ES-I3 (cell line): ENCODE measurements at regions not wholly inside any gene's neighbourhood (a gene's known extent, or its start where the extent isn't known, plus 50 kb on each side); places are given as distances from the start of the nearest gene placed in this dataset.

Source experiments
- H3K36me3 ChIP-seq: 2 replicates; pipeline ENCODE4 v1.6.1; 2013; ENCODE audit warnings: mild to moderate bottlenecking, low read length, control low read depth, moderate library complexity; ENCODE audit not compliant: insufficient read depth
- H3K4me1 ChIP-seq: 2 replicates; pipeline ENCODE4 v1.6.1; 2013; ENCODE audit warnings: mild to moderate bottlenecking, control low read depth, low read length; ENCODE audit not compliant: insufficient read depth
- H3K9ac ChIP-seq: 2 replicates; pipeline ENCODE4 v1.6.1; 2013; ENCODE audit warnings: low read depth, mild to moderate bottlenecking, low read length, moderate library complexity
- H3K9me3 ChIP-seq: 2 replicates; pipeline ENCODE4 v1.6.1; 2013; ENCODE audit warnings: mild to moderate bottlenecking, low read length, moderate library complexity; ENCODE audit not compliant: control insufficient read depth, insufficient read depth

DNA sequence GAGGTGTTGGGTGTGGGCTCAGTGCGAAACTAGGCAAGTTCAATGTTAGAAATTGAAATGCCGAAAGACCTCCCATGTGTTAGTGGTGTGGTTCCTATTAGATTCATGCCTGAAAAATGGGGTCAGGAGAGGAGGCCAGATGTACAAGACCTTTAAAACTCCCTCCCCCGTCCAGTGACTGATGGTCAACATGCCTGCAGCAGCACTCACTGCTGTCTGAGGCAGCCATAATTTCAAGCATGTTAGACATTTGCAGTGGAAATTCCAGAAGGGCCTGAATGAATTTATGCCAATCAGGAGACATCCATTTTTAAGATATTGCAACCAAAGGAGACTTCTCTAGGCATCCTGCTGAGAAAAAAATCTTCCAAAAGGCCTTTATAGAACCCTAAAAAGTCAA lies 426.9 kb upstream of the NBEA start:
- no peak overlapping the region for H3K9ac ChIP-seq
- no peaks in the 10 kb centered on the region for H3K36me3 ChIP-seq
- no peaks in the 10 kb centered on the region for H3K4me1 ChIP-seq
- H3K9me3 ChIP-seq: no peaks in the 10 kb centered on the region

DNA sequence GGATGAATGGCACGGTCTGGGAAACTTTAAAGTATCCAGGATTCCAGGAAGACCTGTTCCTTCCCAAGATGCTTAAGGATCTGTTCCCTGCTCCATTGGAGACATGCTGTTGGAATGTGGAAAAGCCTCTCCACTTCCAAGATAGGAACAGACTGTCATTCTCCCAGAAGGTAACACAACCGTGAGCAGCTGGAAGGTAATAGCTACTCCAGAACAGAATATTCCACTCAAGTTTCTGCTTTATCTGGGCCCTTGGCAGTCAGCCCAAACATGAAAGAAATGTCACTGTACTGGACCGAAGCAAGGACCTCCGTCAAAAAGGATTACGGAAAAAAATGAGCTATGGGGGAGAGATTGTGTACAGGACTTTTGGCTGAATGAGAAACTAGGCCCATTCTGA lies 420.9 kb upstream of the NBEA start:
- Histone ChIP-seq H3K9me3 (no peaks in the 10 kb centered on the region), H3K9ac (no peak overlapping the region), H3K36me3 (no peaks in the 10 kb centered on the region), H3K4me1 (no peaks in the 10 kb centered on the region)

DNA sequence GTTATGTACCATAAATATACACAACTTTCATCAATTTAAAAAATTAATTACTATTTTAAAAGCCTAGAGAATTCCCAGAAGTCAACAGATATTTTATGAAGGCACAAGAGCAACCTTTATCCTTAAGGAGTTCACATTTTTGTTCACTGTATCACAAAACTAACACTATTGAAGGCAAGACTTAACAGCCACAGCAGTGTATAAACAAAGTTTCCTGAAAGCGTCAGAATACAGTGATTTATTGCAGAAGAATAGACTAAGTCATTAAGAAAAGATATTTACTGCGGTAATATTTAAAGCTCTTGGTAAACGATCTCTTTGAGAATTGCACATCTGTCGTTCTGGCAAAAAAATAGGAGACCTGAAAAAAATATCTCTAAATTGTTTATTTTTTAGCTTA lies 419.3 kb upstream of the NBEA start:
- no peaks in the 10 kb centered on the region for H3K9me3 ChIP-seq
- H3K9ac ChIP-seq: no peak overlapping the region

DNA sequence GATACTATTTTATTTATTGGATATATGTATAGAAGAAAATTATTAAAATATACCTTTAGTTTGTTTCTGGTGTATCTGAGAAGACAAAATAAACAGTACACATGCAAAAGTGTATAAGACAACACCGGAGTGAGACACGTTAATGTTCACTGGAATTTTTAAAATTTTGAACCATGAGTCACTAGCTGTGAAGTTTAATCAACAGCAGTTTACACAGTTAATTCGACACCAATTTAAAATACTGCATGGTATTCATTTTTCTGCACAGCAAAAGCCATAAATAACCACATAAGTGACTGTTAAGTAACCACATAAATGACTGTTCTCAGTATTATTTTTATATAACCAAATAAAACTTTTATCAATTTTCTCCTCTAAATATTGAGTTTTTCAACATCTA lies 418.7 kb upstream of the NBEA start:
- H3K9ac ChIP-seq: no peak overlapping the region
- H3K36me3 ChIP-seq: no peaks in the 10 kb centered on the region
- H3K4me1 ChIP-seq: no peaks in the 10 kb centered on the region
- no peaks in the 10 kb centered on the region for H3K9me3 ChIP-seq

More for the DNA sequence above, 419.3 kb upstream of the NBEA start:
- Histone ChIP-seq H3K4me1 (no peaks in the 10 kb centered on the region), H3K36me3 (no peaks in the 10 kb centered on the region)

DNA sequence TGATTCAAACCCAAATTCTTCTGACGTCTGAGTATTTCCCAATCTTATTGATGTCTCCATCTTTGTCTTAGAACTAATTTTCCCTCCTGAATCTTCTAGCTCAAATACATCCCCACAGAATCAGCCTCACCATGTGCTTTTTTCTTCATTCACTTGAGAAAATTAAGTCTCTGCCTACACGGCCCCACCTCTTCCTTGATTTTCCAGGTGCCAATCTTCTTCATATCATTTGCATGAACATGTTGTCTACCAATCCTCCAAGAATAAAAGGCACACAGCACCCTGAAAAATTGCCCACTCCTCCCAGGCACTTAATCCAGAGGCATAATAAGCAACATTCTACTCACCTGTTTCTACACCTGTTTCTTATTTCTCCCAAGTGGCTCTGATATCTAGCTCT lies 408.1 kb upstream of the NBEA start:
- H3K4me1 ChIP-seq: no peaks in the 10 kb centered on the region
- no peak overlapping the region for H3K9ac ChIP-seq

DNA sequence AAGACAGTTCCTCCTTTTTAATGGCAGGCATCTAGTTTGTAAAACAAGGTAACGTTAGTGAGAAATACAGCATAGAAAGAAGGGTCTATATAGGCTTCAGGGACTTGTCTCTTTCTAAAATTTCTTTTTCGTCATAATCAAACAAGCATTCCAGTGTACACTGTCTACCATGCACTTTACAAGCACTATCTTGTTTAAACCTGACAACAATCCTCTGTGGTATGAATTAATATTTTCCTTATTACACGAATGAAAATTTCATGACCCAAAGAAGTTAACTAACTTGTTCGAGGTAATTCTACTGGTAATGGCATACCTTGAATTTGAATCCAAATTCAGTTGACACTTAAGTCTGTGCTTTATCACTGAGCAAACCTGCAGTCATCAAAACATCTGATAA lies 399.7 kb upstream of the NBEA start:
- no peaks in the 10 kb centered on the region for H3K9me3 ChIP-seq
- no peak overlapping the region for H3K9ac ChIP-seq
- no peaks in the 10 kb centered on the region for H3K4me1 ChIP-seq
- no peaks in the 10 kb centered on the region for H3K36me3 ChIP-seq

More for the DNA sequence above, 408.1 kb upstream of the NBEA start:
- Histone ChIP-seq H3K36me3 (no peaks in the 10 kb centered on the region), H3K9me3 (no peaks in the 10 kb centered on the region)

DNA sequence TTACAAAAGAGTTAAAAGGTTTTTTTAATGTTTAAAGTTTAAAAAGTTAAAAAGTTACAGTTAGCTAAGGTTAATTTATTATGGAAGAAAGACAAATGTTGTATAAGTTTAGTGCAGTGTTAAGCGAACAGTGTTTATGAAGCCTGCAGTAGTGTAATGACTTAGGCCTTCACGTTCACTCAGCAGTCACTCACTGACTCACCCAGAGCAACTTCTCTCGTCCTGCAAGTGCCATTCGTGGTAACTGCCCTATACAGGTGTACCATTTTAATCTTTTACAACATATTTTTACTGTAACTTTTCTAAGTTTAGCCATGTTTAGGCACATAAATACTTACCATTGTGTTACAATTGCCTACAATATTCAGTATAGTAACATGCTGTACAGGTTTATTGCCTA lies 398.2 kb upstream of the NBEA start:
- Histone ChIP-seq H3K9me3 (no peaks in the 10 kb centered on the region), H3K36me3 (no peaks in the 10 kb centered on the region), H3K9ac (no peak overlapping the region), H3K4me1 (no peaks in the 10 kb centered on the region)

DNA sequence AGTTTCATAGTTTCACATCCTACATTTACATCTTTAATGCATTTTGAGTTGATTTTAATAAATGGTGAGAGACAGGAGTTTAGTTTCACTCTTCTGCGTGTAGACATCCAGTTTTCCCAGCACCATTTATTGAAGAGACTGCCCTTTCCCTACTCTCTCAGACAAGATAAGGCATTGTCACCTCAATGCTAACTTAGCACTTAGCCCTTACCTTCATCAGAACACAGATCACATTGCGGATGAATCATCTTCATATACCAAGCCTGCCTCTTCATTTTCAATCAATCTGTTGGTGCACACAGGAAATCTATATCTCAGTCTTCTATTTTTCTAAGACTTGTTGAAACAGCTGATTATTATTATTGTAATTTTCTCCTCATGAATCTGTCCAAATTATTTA lies 396.6 kb upstream of the NBEA start:
- H3K9me3 ChIP-seq: no peaks in the 10 kb centered on the region
- H3K4me1 ChIP-seq: no peaks in the 10 kb centered on the region
- no peak overlapping the region for H3K9ac ChIP-seq
- H3K36me3 ChIP-seq: no peaks in the 10 kb centered on the region

DNA sequence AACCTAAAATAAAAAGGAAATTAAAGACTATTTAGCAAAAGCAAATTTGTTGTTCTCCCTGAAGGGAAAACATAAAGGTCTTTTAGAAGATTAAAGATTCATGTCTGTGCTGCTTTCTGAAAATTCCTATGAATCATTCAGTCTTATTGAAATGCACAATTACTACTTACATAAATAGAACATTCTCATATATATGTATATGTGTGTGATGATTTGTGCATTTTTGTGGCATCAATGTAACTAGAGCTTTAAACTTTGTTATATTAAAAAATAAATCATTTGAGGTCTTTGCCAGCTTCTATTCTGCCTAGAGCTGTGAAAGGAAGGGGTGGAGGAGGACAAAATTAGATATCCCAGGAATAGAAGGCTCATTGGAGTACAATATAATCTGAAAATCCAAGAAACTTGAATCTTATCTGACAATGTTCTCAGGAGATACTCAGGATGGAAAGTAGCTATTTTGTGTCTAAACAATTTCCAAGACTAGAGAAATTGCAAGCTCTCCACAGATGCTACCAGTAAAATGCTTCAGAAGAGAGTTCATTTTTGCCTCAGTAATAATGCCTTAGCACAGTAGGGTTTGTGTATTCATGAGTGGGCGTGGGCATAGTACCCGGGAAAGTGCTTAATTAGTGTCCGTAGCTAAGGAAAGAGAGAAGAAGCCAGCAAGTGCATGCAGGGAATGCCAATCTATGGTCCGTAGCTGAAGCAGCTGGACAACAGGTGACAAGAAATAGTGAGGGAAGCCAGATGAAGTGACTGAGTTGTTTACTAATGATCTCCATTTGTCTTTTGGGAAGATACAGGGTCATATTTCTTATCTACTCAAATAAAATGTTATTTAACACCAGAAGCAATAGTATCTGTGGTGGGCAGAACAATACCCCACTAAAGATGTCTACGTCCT lies 395.5 kb upstream of the NBEA start:
- Histone ChIP-seq H3K4me1 (no peaks in the 10 kb centered on the region), H3K9me3 (no peaks in the 10 kb centered on the region), H3K36me3 (no peaks in the 10 kb centered on the region), H3K9ac (no peak overlapping the region)

DNA sequence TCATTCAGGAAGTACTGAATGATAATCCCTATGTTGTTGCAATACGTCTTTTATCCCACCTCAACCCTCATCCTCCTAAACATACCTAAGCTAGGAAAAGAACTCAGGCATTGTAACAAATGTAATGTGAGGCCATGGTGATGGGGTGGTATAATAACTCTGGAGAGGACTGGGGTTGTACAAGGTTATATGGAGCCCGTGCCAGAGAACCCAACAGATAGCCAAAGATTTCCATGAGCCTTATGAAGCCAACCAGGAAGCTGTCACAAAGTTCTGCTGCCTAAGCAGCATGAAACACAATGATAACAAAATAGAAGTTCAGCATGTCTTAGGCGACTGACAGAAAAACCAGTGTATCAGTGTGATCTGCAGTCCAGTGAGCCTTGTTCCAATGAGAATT lies 394.1 kb upstream of the NBEA start:
- Histone ChIP-seq H3K4me1 (no peaks in the 10 kb centered on the region), H3K36me3 (no peaks in the 10 kb centered on the region), H3K9me3 (no peaks in the 10 kb centered on the region), H3K9ac (no peak overlapping the region)

DNA sequence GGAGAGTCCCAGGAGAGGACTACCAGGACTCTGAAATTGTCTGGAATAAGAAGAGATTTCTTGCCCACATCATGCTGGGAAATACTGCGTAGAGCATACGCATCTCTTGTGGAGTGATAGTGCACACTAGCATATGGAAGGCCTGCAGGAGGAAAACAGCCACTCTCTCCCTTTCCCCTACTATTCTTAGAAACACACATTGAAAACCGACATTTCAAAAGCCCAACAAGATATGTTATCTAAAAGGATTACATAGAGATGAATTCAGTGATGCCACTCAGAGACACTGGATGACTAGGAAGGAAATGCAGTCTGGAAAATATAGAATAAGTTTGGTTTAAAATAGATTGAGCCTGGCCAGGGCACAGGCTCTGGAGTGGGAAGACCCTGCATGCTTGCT lies 388.7 kb upstream of the NBEA start:
- Histone ChIP-seq H3K4me1 (no peaks in the 10 kb centered on the region), H3K9me3 (no peaks in the 10 kb centered on the region), H3K36me3 (no peaks in the 10 kb centered on the region)

DNA sequence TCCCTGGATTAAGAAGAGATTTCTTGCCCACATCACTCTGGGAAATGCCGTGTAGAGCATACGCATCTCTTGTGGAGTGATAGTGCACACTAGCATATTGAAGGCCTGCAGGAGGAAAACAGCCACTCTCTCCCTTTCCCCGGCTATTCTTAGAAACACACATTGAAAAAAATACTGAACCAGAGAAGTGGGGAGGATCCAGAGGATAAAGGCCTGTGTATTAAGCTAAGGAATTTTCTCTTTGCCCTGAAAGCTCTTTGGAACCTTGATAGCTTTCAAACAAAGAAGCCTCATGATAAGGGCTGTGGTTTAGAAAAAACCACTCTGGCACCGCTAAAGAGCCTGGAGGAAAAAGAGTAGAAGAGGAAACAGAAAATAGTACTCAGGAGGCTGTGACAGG lies 386.1 kb upstream of the NBEA start:
- Histone ChIP-seq H3K36me3 (no peaks in the 10 kb centered on the region), H3K9ac (no peak overlapping the region), H3K9me3 (no peaks in the 10 kb centered on the region), H3K4me1 (no peaks in the 10 kb centered on the region)

More for the DNA sequence above, 388.7 kb upstream of the NBEA start:
- H3K9ac ChIP-seq: no peak overlapping the region

DNA sequence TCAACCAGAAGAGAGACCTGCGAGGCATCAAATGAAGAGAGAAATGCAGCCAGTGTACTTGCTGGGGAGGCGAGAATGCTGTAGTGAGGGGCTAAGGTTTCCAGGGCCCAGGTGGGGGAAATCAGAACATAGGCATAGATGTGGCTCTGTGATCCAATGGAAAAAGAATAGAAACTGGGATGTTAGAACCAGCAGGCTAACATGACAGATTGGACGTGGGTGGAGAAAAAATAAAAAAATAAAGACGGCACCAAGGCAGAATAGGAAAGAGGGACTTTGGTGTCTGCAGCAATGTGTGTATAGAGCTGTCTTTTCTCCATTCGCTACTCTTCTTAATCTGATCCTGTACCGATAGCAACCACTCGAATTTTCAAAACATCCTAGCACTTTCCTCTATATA lies 381.0 kb upstream of the NBEA start:
- Histone ChIP-seq H3K9me3 (no peaks in the 10 kb centered on the region), H3K4me1 (no peaks in the 10 kb centered on the region), H3K36me3 (no peaks in the 10 kb centered on the region), H3K9ac (no peak overlapping the region)

DNA sequence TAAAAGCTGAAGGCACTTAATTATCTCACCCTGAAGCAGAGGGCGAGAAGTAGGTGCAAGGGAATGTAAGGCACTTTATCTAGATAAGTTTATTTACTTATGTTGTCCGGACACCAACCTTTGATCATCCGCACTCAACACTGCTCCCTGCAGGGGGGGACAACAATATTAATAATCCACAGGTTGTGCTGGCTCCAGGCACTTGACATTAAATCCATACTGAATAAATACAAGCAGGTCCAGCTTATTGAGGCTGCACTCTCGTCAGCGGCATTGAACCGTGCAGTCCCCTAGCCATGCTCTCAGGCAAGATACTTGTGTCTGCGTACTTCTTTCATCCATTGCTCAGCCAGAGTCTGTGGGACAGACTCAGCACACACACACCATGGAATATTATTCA lies 374.5 kb upstream of the NBEA start:
- H3K9ac ChIP-seq: no peak overlapping the region
- H3K4me1 ChIP-seq: no peaks in the 10 kb centered on the region
- no peaks in the 10 kb centered on the region for H3K9me3 ChIP-seq
- H3K36me3 ChIP-seq: no peaks in the 10 kb centered on the region

DNA sequence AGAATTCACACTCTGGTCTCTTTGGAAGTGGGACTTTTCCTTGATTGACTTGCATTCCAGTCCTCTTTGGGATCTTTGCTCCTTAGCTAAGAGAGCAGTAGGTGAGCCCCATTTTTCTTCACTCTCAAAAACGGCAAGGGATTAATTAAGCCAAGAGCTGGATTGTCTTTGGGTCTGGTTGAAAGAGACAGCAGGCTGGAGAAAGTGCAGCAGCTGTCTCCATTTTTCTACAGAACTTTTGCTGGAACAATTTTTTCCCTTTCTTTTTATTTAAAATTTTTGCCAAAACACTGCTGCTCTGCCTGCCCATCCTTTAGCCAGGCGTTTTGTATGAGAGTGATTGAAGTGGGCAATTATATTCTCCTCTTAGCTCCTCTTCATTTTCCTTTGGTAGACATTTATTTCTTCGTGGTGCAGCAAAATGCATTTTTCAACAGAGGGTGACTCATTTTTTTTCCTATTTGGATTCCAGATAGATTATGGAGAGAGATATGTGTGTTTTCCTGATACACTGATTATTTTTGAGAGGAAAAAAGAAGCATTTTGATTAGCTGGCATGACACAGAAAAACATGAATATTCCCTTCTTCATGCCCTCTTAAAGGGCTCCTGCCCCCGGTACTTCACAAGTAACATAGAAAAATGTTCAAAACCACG lies 371.2 kb upstream of the NBEA start:
- Histone ChIP-seq H3K36me3 (no peaks in the 10 kb centered on the region), H3K9me3 (no peaks in the 10 kb centered on the region), H3K4me1 (no peaks in the 10 kb centered on the region), H3K9ac (no peak overlapping the region)
